HG03139 (cell line): ENCODE measurements at regions not wholly inside any gene's neighbourhood (a gene's known extent, or its start where the extent isn't known, plus 50 kb on each side); places are given as distances from the start of the nearest gene placed in this dataset.

Source experiments
- ATAC-seq: cut with Tn5 transposase; IDR thresholded peaks from one replicate; pipeline ENCODE4 v1.9.1; 2021; ENCODE audit not compliant: unreplicated experiment

DNA sequence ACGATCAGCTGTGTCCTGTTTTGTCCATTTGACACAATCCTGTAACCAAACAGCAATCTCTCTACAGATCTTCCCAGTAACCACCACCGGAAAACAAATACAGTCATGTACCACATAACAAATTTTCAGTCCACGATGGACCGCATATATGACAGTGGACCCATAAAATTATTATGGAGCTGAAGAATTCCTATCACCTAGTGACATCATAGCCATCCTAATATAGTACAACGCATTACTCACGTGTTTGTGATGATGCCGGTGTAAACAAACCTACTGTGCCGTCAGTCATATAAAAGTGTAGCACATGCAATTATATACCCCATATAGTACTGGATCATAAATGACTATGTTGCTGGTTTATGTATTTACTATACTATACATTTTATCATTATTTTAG, 133.7 kb upstream of the EDNRA start:
- no peak for ATAC-seq

GRCh38 chr4:147349193-147349592, 131.7 kb upstream of the EDNRA start:
- ATAC-seq = no peak

DNA sequence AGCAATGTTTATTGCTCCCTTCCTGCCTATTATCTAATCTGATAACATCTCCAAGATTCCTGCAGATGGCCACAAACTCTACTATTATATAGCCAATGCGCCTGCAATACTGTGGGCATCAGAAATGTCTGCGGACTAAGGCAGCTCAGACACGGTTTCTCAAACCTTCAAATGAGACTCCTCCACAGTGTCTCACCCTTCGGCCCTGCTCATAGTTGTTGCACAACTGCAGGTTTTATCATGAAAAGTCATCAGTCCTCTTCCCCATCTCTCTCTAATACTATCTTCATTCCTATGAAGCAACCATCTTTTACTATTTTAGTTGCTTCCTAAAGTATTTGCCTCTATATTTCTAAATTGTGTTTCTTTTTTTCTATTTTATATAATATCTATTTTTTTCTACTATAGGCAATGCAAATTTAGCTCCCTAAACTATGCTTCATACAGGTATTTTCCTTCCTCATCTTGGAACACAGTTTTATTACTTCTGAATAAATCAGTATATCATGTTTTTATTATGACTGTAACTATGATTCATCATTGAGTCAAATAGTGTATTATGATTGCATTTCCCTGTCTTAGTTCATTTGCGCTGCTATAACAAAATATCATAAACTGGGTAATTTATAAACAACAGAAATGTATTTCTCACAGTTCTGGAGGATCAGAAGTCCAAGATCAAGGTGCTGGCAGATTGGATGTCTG, 129.7 kb upstream of the EDNRA start:
- no peak for ATAC-seq

DNA sequence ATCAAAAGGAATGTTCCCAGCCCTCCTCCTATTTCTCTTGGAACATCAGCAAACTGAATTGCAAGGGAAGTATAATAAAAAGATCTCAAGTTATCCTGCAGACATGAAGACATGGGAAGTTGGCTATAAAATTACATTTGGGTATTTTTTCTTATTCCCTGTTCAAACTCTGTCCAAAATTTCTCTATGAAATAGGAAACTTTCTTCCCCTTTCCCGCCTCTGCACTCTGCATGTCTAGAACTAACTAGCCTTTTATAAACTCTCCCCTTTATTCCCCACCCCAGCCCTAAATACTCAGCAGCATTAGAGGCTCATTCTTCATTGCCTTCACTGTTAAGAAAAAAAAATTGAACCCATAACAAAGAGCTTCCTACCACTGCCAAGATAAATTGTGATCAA, 126.7 kb upstream of the EDNRA start:
- ATAC-seq = no peak

GRCh38 chr4:147355032-147355656, 125.8 kb upstream of the EDNRA start:
- ATAC-seq = no peak

DNA sequence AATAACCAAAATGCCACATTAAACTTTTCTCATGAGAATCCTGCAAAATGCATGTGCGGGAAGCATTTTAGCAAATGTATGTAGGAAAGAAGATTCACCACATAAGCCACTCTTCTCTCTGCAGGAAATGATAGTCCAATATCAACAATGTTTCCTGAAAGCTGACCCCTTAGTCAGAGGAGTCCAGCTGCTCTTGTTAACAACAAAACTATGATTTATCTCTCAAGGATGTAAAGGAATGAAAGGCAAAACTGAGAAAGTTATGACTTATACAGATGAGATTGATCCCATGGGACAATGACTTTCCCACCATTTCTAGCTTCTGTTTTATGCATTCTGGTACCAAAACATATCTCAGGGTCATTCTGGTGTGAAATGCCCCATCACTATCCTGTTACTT, 125.0 kb upstream of the EDNRA start:
- ATAC-seq = no peak

DNA sequence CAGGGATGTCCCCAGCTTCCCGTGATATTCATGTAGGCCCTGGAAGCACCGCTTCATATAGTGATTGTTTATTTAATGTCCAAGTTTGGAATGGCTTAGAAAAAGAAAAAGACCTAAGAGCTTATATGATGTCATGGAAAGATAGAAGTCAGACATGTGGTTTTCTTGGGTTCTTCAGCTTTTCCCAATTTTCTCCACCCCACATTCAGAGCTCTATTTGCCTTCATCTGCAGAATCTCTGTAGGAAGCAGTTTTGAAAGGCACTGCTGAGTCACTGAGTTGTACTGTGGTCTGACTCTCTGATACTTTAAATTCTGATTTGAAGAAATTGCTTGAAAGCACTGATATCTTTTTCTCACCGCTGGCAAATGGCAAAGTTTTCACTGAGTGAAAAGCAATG, 120.6 kb upstream of the EDNRA start:
- no peak for ATAC-seq

DNA sequence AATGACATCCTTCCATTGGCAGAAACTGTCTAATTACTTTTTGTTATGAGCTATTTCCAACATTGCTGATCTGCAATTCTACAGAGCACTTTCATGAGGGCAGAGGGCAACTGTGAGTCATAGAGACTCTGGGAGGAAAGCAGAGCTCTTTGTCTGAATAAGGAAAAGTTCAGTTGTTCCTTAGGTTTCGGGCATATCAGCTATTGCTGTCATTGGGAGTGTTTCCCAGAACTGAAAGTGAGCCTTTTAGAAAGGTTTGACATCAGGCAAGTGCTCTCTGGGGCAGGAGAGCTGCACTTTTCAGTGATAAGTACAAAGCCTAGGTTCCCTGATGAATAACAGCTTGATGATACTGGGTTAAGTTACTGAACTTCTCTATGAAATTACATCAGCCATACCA, 119.2 kb upstream of the EDNRA start:
- ATAC-seq = no peak

DNA sequence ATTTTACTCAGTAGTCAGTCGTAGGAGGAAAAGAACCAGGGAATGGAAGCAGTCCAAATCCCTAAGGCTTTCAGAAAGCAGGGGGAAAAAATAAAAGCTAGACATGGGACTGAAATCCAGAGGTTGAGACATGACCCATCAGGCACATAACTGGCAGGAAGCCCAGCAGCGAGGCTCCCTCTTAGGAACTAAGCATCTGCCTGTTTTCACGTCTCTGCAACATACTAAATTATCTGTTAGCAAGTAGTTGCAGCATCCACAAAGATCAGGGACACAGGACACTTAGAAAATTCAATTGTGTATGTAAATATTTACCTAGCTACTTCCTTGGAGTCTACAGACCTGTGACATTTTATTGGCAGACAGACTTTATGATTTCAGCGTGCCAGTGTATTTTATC, 118.0 kb upstream of the EDNRA start:
- no peak for ATAC-seq

DNA sequence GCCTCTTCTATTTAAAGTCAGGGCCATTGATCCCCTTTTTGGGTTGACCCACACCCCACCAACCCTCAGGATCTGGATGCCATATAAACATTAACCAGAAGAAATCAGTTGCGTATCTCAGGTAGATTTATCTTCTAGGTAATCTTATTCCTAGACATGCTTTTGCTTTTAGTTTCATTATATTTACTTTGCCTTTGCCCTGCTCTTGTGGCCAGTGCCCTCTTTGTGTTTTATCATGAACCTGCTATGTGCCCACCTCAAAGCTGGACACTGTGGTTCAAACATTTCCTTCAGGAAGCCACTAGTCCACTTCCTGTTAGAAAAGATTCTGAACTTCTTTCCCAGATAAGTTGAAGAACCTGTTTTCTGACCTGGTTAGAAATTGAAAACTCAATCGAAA, 117.4 kb upstream of the EDNRA start:
- no peak for ATAC-seq

- ATAC-seq = no peak
Measured at GRCh38 chr4:147365396-147365795, 115.5 kb upstream of the EDNRA start.

DNA sequence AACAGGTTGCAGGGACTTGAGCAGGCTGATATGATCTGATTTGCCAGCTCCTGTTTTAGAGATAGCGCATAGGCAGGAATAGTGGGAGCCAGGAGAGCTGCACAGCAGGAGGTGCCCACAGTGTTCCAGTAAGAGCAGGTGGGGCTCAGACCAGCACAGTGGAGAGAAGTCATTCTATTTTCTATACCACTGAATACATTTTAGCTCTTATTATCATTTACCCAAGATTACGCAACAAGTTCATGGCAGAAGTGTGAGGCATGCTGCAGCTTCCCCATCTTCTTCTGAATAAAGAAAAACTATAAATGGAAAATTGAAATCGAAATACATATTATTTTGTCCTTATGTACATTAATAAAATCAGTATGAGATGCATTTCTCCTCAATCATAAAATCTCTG, 114.7 kb upstream of the EDNRA start:
- ATAC-seq = no peak

- no peak for ATAC-seq
Measured at GRCh38 chr4:147367891-147368290, 113.0 kb upstream of the EDNRA start.

DNA sequence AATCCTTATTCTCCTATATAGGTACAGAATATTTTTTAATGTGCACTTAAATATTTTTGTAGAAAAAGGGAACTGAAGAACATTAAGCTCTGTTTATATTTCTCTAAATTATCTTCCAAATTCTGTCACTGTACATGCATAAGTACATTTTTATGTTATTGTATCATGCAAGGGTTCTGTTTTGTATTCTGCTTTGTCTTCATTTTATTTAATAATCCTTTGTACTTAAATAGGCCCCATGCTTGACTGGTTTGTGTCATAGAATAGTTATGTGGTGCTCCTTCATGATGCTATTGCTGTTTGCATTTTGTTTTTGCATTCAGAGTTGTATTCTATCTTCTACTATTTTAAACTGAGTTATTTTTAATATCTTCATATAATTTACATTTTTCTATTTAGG, 111.9 kb upstream of the EDNRA start:
- ATAC-seq = no peak

GRCh38 chr4:147370473-147370872, 110.4 kb upstream of the EDNRA start:
- no peak for ATAC-seq

DNA sequence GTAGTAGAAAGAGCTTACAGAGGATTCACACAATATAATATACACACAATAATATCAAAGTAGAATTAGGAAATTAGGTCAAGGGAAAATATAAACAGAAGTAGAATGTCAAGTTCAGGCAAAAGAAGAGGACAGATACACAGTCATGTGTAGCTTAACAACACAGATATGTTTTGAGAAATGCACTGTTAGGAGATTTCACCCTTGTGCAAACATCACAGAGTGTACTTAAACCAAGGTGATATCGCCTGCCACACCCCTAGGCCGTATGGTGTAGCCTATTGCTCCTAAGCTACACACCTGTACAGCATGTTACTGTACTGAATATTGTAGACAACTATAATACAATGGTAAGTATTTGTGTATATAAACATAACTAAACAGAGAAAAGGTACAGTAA, 110.0 kb upstream of the EDNRA start:
- no peak for ATAC-seq

DNA sequence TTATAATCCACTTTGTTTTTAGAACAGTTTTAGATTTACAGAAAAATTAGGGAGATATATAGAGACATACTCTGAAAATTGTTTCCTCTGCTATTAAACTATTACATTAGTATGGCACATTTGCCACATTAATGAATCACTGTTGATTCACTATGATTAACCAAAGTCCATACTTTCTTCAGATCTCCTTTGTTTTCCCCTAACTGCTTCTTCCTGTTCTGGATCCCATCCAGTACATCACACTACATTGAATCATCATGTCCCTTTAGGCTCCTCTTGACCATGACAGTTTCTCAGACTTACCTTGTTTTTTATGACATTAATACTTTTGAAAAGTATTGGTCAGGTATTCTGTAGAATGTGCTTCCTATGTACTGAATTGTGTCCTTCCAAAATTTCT, 109.2 kb upstream of the EDNRA start:
- no peak for ATAC-seq

DNA sequence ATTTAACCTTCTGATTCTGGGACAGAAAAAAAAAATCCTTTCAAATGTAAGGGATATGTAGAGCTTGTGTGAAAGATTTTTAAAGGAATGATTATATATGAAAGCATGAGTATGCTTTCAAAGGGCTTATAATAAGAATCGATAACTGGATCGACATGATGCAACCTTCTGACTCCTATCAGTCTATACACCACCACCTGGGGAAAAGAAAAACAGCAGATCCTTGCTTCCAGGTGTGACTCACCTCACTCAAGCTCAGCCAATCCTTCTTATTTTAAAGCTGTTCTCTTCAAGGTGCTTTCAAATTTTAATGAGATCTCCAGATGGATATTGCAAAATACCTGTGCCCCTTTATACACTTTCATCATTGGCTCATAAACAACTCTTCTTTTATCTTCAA, 102.1 kb upstream of the EDNRA start:
- no peak for ATAC-seq

GRCh38 chr4:147381749-147382148, 99.1 kb upstream of the EDNRA start:
- no peak for ATAC-seq

DNA sequence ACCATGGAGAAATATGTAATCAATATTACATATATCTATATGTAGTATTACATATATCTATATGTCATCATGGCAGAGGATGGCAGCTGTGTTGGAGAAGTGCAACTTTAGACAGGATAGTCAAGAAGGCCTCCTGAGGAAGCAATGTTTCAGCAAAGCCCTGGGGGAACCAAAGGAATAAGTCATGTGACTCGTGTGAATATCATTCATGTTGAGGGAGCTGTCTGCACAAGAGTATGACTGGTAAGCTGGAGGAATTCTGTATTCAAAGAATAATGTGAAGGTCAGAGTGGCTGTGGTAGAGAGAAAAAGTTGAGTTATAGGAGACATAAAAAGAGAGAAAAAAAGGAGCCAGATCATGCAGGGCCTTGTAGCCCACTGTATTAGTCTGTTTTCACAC, 92.9 kb upstream of the EDNRA start:
- ATAC-seq = no peak

DNA sequence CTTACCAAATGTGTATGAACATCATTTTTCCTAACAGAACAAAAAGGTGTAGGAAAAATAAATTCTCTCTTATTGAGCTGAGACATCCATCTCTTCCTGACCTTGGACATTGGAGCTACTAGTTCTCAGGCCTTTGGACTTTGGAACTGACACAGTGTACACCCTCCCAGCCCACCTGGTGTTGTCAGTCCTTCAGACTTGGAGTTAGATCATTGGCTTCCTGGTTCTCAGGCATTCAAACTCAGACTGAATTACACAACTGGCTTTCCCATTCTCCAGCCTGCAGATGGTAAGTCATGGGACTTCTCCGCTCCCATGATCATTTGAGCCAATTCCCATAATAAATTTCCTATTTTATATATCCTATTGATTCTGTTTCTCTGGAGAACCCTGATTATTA, 84.8 kb upstream of the EDNRA start:
- no peak for ATAC-seq

DNA sequence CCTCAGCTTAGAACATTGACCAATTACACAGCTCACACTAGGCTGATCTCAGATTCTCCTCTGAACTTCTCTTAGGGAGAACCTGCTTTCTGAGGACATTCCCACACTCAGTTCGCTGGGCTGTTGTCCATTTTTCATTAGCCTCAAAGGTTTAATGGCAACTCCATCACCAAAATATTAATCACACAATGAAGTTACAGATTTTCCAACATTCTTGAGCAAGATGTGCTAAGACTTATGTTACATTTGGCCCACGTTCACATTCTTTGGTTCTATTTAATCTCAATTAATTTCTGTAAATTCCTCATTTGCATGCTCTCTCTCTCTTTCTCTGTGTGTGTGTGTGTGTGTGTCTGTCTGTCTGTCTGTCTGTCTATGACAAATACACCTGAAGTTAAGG, 82.3 kb upstream of the EDNRA start:
- no peak for ATAC-seq

GRCh38 chr4:147400721-147401120, 80.2 kb upstream of the EDNRA start:
- no peak for ATAC-seq
